Neuronal stem cell (in vitro differentiated cells): ENCODE measurements at regions not wholly inside any gene's neighbourhood (a gene's known extent, or its start where the extent isn't known, plus 50 kb on each side); places are given as distances from the start of the nearest gene placed in this dataset.

ENCODE experiments used
- DNase-seq: peaks from one replicate; pipeline ENCODE4 v3.0.0-alpha.2; 2013; ENCODE audit warnings: low spot score
- H2AFZ ChIP-seq: one replicate; pipeline ENCODE4 v1.6.1; 2013; ENCODE audit warnings: mild to moderate bottlenecking, low read length, inconsistent platforms
- H2AK5ac ChIP-seq: 2 replicates; pipeline ENCODE4 v1.6.1; 2013; ENCODE audit warnings: low read depth, mild to moderate bottlenecking, inconsistent platforms, low read length, moderate library complexity, mixed read lengths
- H2BK120ac ChIP-seq: 2 replicates; pipeline ENCODE4 v1.6.1; 2013; ENCODE audit warnings: low read depth, mild to moderate bottlenecking, inconsistent platforms, low read length, moderate library complexity, mixed read lengths
- H2BK12ac ChIP-seq: one replicate; pipeline ENCODE4 v1.6.1; 2013; ENCODE audit warnings: low read length, inconsistent platforms
- H2BK15ac ChIP-seq: 2 replicates; pipeline ENCODE4 v1.6.1; 2013; ENCODE audit warnings: mild to moderate bottlenecking, low read length, inconsistent platforms, mixed read lengths
- H2BK5ac ChIP-seq: one replicate; pipeline ENCODE4 v1.6.1; 2013; ENCODE audit warnings: inconsistent platforms, mild to moderate bottlenecking, low read length, moderate library complexity
- H3K14ac ChIP-seq: one replicate; pipeline ENCODE4 v1.6.1; 2013; ENCODE audit warnings: low read length, inconsistent platforms
- H3K18ac ChIP-seq: 2 replicates; pipeline ENCODE4 v1.6.1; 2013; ENCODE audit warnings: low read length, inconsistent platforms
- H3K23ac ChIP-seq: 2 replicates; pipeline ENCODE4 v1.6.1; 2013; ENCODE audit warnings: low read depth, mild to moderate bottlenecking, mixed read lengths, low read length, inconsistent platforms; ENCODE audit not compliant: poor library complexity
- H3K27ac ChIP-seq: replicated peaks from 3 replicates; pipeline ENCODE4 v1.5.1; 2013; ENCODE audit warnings: low read length, inconsistent platforms
- H3K27me3 ChIP-seq, 3 experiments: 2 replicates each; pipeline ENCODE4 v1.6.1; 2013; ENCODE audit warnings: low read length in 3 of 3, mild to moderate bottlenecking in 2 of 3, inconsistent platforms in 1 of 3, low read depth in 1 of 3, mixed read lengths in 1 of 3, moderate library complexity in 1 of 3; ENCODE audit not compliant: control insufficient read depth in 3 of 3, insufficient read depth in 3 of 3
- H3K36me3 ChIP-seq, 2 donors: replicated peaks in 1 of 2; 2 replicates each; pipeline ENCODE4 v1.6.1; 2013; ENCODE audit warnings: low read length in 2 of 2; ENCODE audit not compliant: control insufficient read depth in 2 of 2, insufficient read depth in 2 of 2
- H3K4ac ChIP-seq: 2 replicates; pipeline ENCODE4 v1.6.1; 2013; ENCODE audit warnings: inconsistent platforms, mild to moderate bottlenecking, low read length, moderate library complexity
- H3K4me1 ChIP-seq, 2 donors: 1 replicate in 1 of 2; 2 replicates in 1 of 2; pipeline ENCODE4 v1.6.1; 2013; ENCODE audit warnings: low read length in 2 of 2, low read depth in 1 of 2; ENCODE audit not compliant: control insufficient read depth in 2 of 2, insufficient read depth in 1 of 2
- H3K4me2 ChIP-seq: one replicate; pipeline ENCODE4 v1.6.1; 2013; ENCODE audit warnings: mild to moderate bottlenecking, low read length, inconsistent platforms; ENCODE audit not compliant: insufficient read depth, poor library complexity, severe bottlenecking
- H3K4me3 ChIP-seq, 2 donors: 2 replicates each; pipeline ENCODE4 v1.5.1; 2013; ENCODE audit warnings: low read length in 2 of 2, mild to moderate bottlenecking in 2 of 2, inconsistent platforms in 1 of 2, moderate library complexity in 1 of 2
- H3K79me1 ChIP-seq: one replicate; pipeline ENCODE4 v1.6.1; 2013; ENCODE audit warnings: low read depth, mild to moderate bottlenecking, inconsistent platforms, low read length, moderate library complexity
- H3K9ac ChIP-seq: one replicate; pipeline ENCODE4 v1.6.1; 2013; ENCODE audit warnings: mild to moderate bottlenecking, low read depth, low read length, inconsistent platforms; ENCODE audit not compliant: poor library complexity
- H3K9me3 ChIP-seq, 2 donors: replicated peaks in 1 of 2; 2 replicates each; pipeline versions ENCODE3 to v1.6.1; 2013; ENCODE audit warnings: low read length in 2 of 2, mild to moderate bottlenecking in 2 of 2, inconsistent platforms in 1 of 2, low read depth in 1 of 2, mixed read lengths in 1 of 2, moderate library complexity in 1 of 2; ENCODE audit not compliant: control insufficient read depth in 2 of 2, insufficient read depth in 1 of 2
- H4K8ac ChIP-seq: one replicate; pipeline ENCODE4 v1.6.1; 2013; ENCODE audit warnings: low read depth, mild to moderate bottlenecking, inconsistent platforms, low read length, moderate library complexity
- H4K91ac ChIP-seq: one replicate; pipeline ENCODE4 v1.6.1; 2013; ENCODE audit warnings: low read length, low read depth, mild to moderate bottlenecking, inconsistent platforms; ENCODE audit not compliant: poor library complexity
- WGBS, 2 donors: extraction: QIAGEN DNeasy Blood & Tissue Kit; methylation state at CpG; one replicate each; pipeline ENCODE4 v1.1.7; 2013; ENCODE audit warnings: missing lambda C conversion rate in 2 of 2, mixed read lengths in 1 of 2; ENCODE audit not compliant: insufficient read length in 2 of 2, insufficient replicate concordance in 1 of 2; ENCODE audit errors: extremely low coverage in 2 of 2; 5-methylcytosine and 5-hydroxymethylcytosine counted together

GRCh38 chr7:110129159-110129558 is 961.8 kb upstream of the LRRN3 start:
- no peak overlapping the region for H3K27ac ChIP-seq
- H3K9me3 ChIP-seq = no peaks in the 10 kb centered on the region
- H2AFZ ChIP-seq = no peak overlapping the region
- no peak overlapping the region for H2BK12ac ChIP-seq
- no peak overlapping the region for H2BK15ac ChIP-seq
- H2BK120ac ChIP-seq = no peak overlapping the region
- H3K18ac ChIP-seq = no peak overlapping the region
- H3K9ac ChIP-seq = no peak overlapping the region
- no peak overlapping the region for H3K14ac ChIP-seq
- no peak overlapping the region for H4K8ac ChIP-seq
- H3K4me2 ChIP-seq = no peak overlapping the region
- no peak for DNase-seq
- no peak overlapping the region for H2BK5ac ChIP-seq
- H3K27me3 ChIP-seq = no peaks in the 10 kb centered on the region
- no peak overlapping the region for H3K4me3 ChIP-seq
- H3K4me1 ChIP-seq = no peaks in the 10 kb centered on the region
- no peaks in the 10 kb centered on the region for H3K79me1 ChIP-seq
- H3K23ac ChIP-seq = no peak overlapping the region
- H3K4ac ChIP-seq = no peak overlapping the region
- no peaks in the 10 kb centered on the region for H3K36me3 ChIP-seq
- no peak overlapping the region for H2AK5ac ChIP-seq
- H4K91ac ChIP-seq = no peak overlapping the region

- H3K14ac ChIP-seq = no peak overlapping the region
- no peaks in the 10 kb centered on the region for H3K36me3 ChIP-seq
- H3K27ac ChIP-seq = no peak overlapping the region
- no peak overlapping the region for H3K9ac ChIP-seq
- no peaks in the 10 kb centered on the region for H3K79me1 ChIP-seq
- no peak for DNase-seq
- H4K8ac ChIP-seq = no peak overlapping the region
- H3K4me1 ChIP-seq = no peaks in the 10 kb centered on the region
- no peaks in the 10 kb centered on the region for H3K9me3 ChIP-seq
- no peak overlapping the region for H2BK15ac ChIP-seq
- H4K91ac ChIP-seq = no peak overlapping the region
- H3K4ac ChIP-seq = no peak overlapping the region
- no peak overlapping the region for H3K4me3 ChIP-seq
- no CpG with 5 or more reads among the region's 2 CpGs for WGBS, 2 donors
- no peak overlapping the region for H2BK5ac ChIP-seq
- no peak overlapping the region for H3K4me2 ChIP-seq
- no peak overlapping the region for H2BK120ac ChIP-seq
- no peak overlapping the region for H2AFZ ChIP-seq
- no peak overlapping the region for H3K18ac ChIP-seq
- H2AK5ac ChIP-seq = no peak overlapping the region
- no peaks in the 10 kb centered on the region for H3K27me3 ChIP-seq
- no peak overlapping the region for H3K23ac ChIP-seq
- H2BK12ac ChIP-seq = no peak overlapping the region
These were observed 960.3 kb upstream of the LRRN3 start for GRCh38 chr7:110130669-110131068.

- Histone ChIP-seq H2AFZ (no peak overlapping the region), H3K4me1 (no peaks in the 10 kb centered on the region), H2AK5ac (no peak overlapping the region), H3K27me3 (no peaks in the 10 kb centered on the region), H2BK12ac (no peak overlapping the region), H3K4ac (no peak overlapping the region), H2BK5ac (no peak overlapping the region), H4K91ac (no peak overlapping the region), H3K23ac (no peak overlapping the region), H3K9ac (no peak overlapping the region), H3K9me3 (no peaks in the 10 kb centered on the region), H3K36me3 (no peaks in the 10 kb centered on the region), H3K18ac (no peak overlapping the region), H3K79me1 (no peaks in the 10 kb centered on the region), H2BK120ac (no peak overlapping the region), H3K14ac (no peak overlapping the region), H3K27ac (no peak overlapping the region), H3K4me3 (no peak overlapping the region), H3K4me2 (no peak overlapping the region), H2BK15ac (no peak overlapping the region), H4K8ac (no peak overlapping the region)
- DNase-seq = no peak
These were observed 959.6 kb upstream of the LRRN3 start for GRCh38 chr7:110131344-110131743.

GRCh38 chr7:110139056-110139455 is 951.9 kb upstream of the LRRN3 start:
- H3K14ac ChIP-seq = no peak overlapping the region
- DNase-seq = no peak
- H3K4me3 ChIP-seq = no peak overlapping the region
- H3K18ac ChIP-seq = no peak overlapping the region
- no peaks in the 10 kb centered on the region for H3K27me3 ChIP-seq
- H3K4me1 ChIP-seq = no peaks in the 10 kb centered on the region
- H3K4me2 ChIP-seq = no peak overlapping the region
- no peak overlapping the region for H2AFZ ChIP-seq
- H4K8ac ChIP-seq = no peak overlapping the region
- no peak overlapping the region for H2BK5ac ChIP-seq
- H2BK120ac ChIP-seq = no peak overlapping the region
- H3K9me3 ChIP-seq = no peaks in the 10 kb centered on the region
- H2AK5ac ChIP-seq = no peak overlapping the region
- H3K4ac ChIP-seq = no peak overlapping the region
- no peak overlapping the region for H3K9ac ChIP-seq
- H2BK12ac ChIP-seq = no peak overlapping the region
- no peak overlapping the region for H3K23ac ChIP-seq
- H3K36me3 ChIP-seq = no peaks in the 10 kb centered on the region
- no peak overlapping the region for H2BK15ac ChIP-seq
- H3K79me1 ChIP-seq = no peaks in the 10 kb centered on the region
- H3K27ac ChIP-seq = no peak overlapping the region
- no peak overlapping the region for H4K91ac ChIP-seq
